ENCODE measurements at regions not wholly inside any gene's neighbourhood (a gene's known extent, or its start where the extent isn't known, plus 50 kb on each side); places are given as distances from the start of the nearest gene placed in this dataset.

- DNase-seq: no peak
These were observed 557.0 kb upstream of the IGFBP3 start for GRCh38 chr7:46478046-46478445.

GRCh38 chr7:46468753-46469356, 547.8 kb upstream of the IGFBP3 start:
- no peak for DNase-seq

GRCh38 chr7:46463170-46463569, 542.1 kb upstream of the IGFBP3 start:
- DNase-seq: no peak

GRCh38 chr7:46461334-46461777, 540.3 kb upstream of the IGFBP3 start:
- DNase-seq: no peak

GRCh38 chr7:46459942-46460341, 538.9 kb upstream of the IGFBP3 start:
- no peak for DNase-seq

GRCh38 chr7:46454816-46455215, 533.7 kb upstream of the IGFBP3 start:
- DNase-seq: no peak

GRCh38 chr7:46452561-46453135, 531.6 kb upstream of the IGFBP3 start:
- DNase-seq: no peak

GRCh38 chr7:46451846-46452245, 530.8 kb upstream of the IGFBP3 start:
- DNase-seq: no peak

GRCh38 chr7:46450886-46451285, 529.8 kb upstream of the IGFBP3 start:
- DNase-seq: no peak

GRCh38 chr7:46450425-46450824, 529.4 kb upstream of the IGFBP3 start:
- DNase-seq: no peak

GRCh38 chr7:46449743-46450142, 528.7 kb upstream of the IGFBP3 start:
- DNase-seq: no peak

GRCh38 chr7:46448478-46448877, 527.4 kb upstream of the IGFBP3 start:
- no peak for DNase-seq

- DNase-seq: no peak
These were observed 525.1 kb upstream of the IGFBP3 start for GRCh38 chr7:46446151-46446550.

- no peak for DNase-seq
These were observed 523.2 kb upstream of the IGFBP3 start for GRCh38 chr7:46444256-46444655.

- no peak for DNase-seq
These were observed 519.1 kb upstream of the IGFBP3 start for GRCh38 chr7:46440186-46440585.

- no peak for DNase-seq
These were observed 511.6 kb upstream of the IGFBP3 start for GRCh38 chr7:46432708-46433107.

- DNase-seq: no peak
These were observed 507.2 kb upstream of the IGFBP3 start for GRCh38 chr7:46428295-46428694.

- DNase-seq: no peak
These were observed 503.9 kb upstream of the IGFBP3 start for GRCh38 chr7:46424934-46425333.

- no peak for DNase-seq
These were observed 500.6 kb upstream of the IGFBP3 start for GRCh38 chr7:46421441-46422230.

- no peak for DNase-seq
These were observed 493.9 kb upstream of the IGFBP3 start for GRCh38 chr7:46414946-46415345.

GRCh38 chr7:46411236-46411635, 490.2 kb upstream of the IGFBP3 start:
- DNase-seq: no peak

- DNase-seq: no peak
These were observed 486.1 kb upstream of the IGFBP3 start for GRCh38 chr7:46407125-46407524.

GRCh38 chr7:46397591-46397990, 476.5 kb upstream of the IGFBP3 start:
- DNase-seq: no peak

GRCh38 chr7:46396481-46396880, 475.4 kb upstream of the IGFBP3 start:
- DNase-seq: no peak
